Cardiac muscle cell (in vitro differentiated cells and primary cell): ENCODE measurements at regions not wholly inside any gene's neighbourhood (a gene's known extent, or its start where the extent isn't known, plus 50 kb on each side); places are given as distances from the start of the nearest gene placed in this dataset.

ENCODE experiments used
- DNase-seq, 2 donors: peaks; one replicate each; pipeline versions ENCODE4 v3.0.0 to v3.0.0-alpha.2; 2010 to 2017; ENCODE audit warnings: low read depth in 1 of 2, low spot score in 1 of 2
- H3K27ac ChIP-seq: fragments of 200-600 bp; sonication (generic); 2 replicates; pipeline ENCODE4 v1.5.1; 2016
- H3K27me3 ChIP-seq: fragments of 200-600 bp; sonication (generic); 2 replicates; pipeline ENCODE4 v1.6.0; 2016; ENCODE audit warnings: control low read depth
- H3K36me3 ChIP-seq: fragments of 200-600 bp; sonication (generic); 2 replicates; pipeline ENCODE4 v1.5.1; 2016; ENCODE audit warnings: control low read depth
- H3K4me1 ChIP-seq: fragments of 200-600 bp; sonication (generic); 2 replicates; pipeline ENCODE4 v1.8.1; 2017; ENCODE audit warnings: low read depth, mild to moderate bottlenecking, mixed run types
- H3K4me3 ChIP-seq: fragments of 200-600 bp; sonication (generic); 2 replicates; pipeline ENCODE4 v1.5.1; 2016; ENCODE audit warnings: mild to moderate bottlenecking
- H3K9me3 ChIP-seq: fragments of 200-600 bp; sonication (generic); 2 replicates; pipeline ENCODE4 v1.5.1; 2017; ENCODE audit warnings: low read depth, mild to moderate bottlenecking, control low read depth
- TF ChIP-seq, protein P1 (sequence below): IDR thresholded peaks from 2 replicates; pipeline ENCODE4 v1.5.1; 2012; ENCODE audit warnings: low read depth, mild to moderate bottlenecking, low read length

DNA sequence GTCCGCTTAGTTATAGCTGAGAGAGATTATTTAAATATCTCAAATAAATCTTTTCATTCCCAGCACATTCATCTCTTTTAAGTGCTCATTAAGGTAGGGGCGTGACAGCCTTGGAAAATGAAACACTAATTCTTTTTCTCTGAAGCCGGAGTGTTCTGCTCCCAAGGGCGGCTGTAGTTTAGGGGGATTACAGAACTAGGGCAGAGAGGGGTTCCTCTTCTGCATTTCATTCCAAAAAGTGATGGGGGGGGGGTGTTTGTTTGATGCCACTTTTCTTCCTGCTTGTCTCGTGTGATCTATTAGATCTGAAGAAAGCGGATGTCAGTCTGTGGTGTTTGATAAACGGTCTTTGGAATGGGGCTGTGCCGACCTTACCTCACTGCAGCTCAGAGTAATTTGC, 506.5 kb upstream of the MGMT start:
- TF ChIP-seq, protein P1, sequence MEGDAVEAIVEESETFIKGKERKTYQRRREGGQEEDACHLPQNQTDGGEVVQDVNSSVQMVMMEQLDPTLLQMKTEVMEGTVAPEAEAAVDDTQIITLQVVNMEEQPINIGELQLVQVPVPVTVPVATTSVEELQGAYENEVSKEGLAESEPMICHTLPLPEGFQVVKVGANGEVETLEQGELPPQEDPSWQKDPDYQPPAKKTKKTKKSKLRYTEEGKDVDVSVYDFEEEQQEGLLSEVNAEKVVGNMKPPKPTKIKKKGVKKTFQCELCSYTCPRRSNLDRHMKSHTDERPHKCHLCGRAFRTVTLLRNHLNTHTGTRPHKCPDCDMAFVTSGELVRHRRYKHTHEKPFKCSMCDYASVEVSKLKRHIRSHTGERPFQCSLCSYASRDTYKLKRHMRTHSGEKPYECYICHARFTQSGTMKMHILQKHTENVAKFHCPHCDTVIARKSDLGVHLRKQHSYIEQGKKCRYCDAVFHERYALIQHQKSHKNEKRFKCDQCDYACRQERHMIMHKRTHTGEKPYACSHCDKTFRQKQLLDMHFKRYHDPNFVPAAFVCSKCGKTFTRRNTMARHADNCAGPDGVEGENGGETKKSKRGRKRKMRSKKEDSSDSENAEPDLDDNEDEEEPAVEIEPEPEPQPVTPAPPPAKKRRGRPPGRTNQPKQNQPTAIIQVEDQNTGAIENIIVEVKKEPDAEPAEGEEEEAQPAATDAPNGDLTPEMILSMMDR: no peak
- no peak overlapping the region for H3K27ac ChIP-seq
- no peaks in the 10 kb centered on the region for H3K27me3 ChIP-seq
- no peak for DNase-seq
- no peaks in the 10 kb centered on the region for H3K36me3 ChIP-seq
- no peak overlapping the region for H3K4me3 ChIP-seq
- H3K9me3 ChIP-seq: no peaks in the 10 kb centered on the region
- H3K4me1 ChIP-seq: no peaks in the 10 kb centered on the region

DNA sequence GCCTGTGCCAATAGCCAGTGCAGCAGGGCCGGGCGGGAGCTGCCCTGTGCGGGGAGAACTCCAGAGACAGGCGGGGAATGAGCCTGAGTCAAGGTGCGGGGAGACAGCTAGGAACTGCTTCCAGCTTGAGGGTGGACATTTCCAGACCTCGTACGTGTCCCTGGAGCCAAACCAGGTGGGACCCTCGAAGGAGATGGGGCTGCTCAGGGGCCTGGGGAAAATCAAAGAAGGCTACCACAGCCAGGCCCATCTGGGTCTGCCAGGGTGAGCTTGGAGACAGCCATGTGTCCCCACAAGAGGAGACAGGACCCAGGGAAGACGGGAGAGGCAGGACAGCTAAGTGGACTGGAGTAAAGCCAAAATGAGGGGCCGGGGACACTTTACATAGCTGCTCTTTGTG, 504.9 kb upstream of the MGMT start:
- H3K27ac ChIP-seq: no peak overlapping the region
- H3K4me3 ChIP-seq: no peak overlapping the region
- TF ChIP-seq, protein P1: no peak
- no peak for DNase-seq
- no peaks in the 10 kb centered on the region for H3K4me1 ChIP-seq
- no peaks in the 10 kb centered on the region for H3K36me3 ChIP-seq
- no peaks in the 10 kb centered on the region for H3K27me3 ChIP-seq
- H3K9me3 ChIP-seq: no peaks in the 10 kb centered on the region

DNA sequence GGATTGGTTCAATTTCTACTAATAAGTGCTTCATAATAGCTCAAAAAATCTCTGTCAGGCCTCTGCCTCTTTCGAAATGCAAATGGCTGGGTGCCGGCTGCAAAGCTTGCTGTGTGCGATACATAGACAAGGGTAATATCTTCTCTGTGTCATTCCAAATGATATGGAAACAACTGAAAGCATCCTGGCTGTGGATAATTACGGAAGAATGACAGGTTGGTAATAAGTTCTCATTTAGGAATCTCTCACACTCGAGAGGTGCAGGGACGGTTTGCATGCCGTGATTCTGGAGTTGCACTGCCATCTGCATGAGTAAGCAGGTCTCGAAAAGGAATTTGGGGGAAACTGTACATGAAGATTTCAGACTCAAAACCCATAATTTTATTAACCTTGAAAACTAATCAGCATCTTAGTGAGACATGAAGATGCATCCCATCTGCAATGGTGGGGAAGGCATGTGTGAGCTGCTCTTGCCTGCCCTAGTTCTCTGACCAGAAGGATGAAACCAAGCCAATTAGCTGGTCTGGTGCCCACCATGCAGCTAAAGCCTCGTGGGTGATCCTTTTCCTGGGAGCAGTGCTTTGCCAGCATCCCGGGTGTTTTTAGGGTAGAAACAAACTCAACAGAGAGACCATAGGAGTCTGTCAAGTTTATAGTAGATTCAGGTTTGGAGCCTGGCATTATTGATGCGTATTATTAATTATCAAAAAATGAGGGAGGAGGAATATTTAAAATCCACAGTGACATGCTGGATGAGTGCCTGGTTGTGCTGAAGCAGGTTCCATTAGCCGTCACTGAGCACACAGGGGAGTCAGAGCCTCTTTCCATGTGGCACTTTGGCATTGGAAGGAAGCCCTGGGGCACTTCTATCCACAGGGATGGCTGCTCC, 503.6 kb upstream of the MGMT start:
- Histone ChIP-seq H3K27me3 (no peaks in the 10 kb centered on the region), H3K4me3 (no peak overlapping the region), H3K36me3 (no peaks in the 10 kb centered on the region), H3K9me3 (no peaks in the 10 kb centered on the region), H3K27ac (no peak overlapping the region), H3K4me1 (no peaks in the 10 kb centered on the region)
- DNase-seq: no peak
- TF ChIP-seq, protein P1: no peak

DNA sequence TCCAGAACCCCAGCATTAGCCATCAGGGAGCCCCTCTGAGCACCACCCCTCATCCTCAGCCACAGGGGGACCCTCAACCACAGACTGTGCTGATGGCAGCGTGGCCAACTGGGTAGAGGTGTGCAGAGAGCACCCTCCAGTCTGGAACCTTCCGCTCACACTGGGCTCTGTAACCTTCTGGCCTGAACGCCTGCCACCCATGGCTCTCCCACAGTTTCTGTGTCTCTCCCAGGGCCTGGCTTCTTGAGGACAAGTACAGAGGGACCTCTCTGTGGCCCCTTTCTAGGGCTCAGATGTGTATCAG, 503.0 kb upstream of the MGMT start:
- Histone ChIP-seq H3K27me3 (no peaks in the 10 kb centered on the region), H3K36me3 (no peaks in the 10 kb centered on the region), H3K9me3 (no peaks in the 10 kb centered on the region), H3K4me1 (no peaks in the 10 kb centered on the region), H3K4me3 (no peak overlapping the region), H3K27ac (no peak overlapping the region)
- no peak for DNase-seq
- TF ChIP-seq, protein P1: no peak

DNA sequence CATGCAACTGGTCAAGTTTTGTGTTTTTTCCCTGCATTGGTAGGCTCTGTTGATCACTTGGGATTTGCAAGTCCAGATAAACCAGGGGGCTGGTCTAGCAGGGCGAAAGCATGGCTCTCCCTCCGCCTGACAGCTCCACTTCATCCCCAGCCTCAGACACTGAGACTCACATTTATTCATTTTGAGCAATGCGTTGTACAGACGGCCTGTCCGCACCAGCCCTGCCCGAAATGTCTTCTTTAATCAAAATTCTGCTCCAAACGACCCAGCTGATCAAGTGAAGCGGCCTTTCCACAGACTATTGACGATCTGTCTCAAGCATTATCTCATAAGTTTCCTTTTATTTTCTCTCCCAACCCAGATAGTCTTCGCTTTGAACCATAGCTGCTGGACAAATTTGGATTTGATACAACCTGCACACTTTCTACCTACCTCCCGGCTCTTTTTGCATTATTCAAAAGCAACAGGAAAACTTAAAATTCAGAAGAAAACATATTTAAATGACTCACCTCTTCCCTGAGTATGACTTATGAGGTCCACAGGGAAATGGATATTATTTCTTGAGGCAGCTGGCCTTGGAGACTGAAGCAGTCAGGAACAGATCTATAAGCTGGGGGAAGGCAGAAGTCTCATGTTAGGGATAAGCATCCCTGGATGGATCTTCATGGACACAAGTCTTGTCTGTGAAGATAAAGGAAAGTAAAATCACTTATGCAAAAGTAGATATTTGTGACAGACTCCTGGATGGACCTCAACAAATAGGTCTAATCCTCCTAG, 498.9 kb upstream of the MGMT start:
- TF ChIP-seq, protein P1: no peak
- Histone ChIP-seq H3K27ac (no peak overlapping the region), H3K4me3 (no peak overlapping the region), H3K27me3 (no peaks in the 10 kb centered on the region), H3K9me3 (no peaks in the 10 kb centered on the region), H3K36me3 (no peaks in the 10 kb centered on the region), H3K4me1 (no peaks in the 10 kb centered on the region)
- DNase-seq: no peak
